Left cardiac atrium (tissue), 4 donors: ENCODE measurements at regions not wholly inside any gene's neighbourhood (a gene's known extent, or its start where the extent isn't known, plus 50 kb on each side); places are given as distances from the start of the nearest gene placed in this dataset.

ENCODE experiments used
- ATAC-seq, 2 donors: fragments of 200-7000 bp; cut with Tn5 transposase; one replicate each; pipeline ENCODE4 v1.9.1; 2020; ENCODE audit warnings: mild to moderate bottlenecking in 2 of 2, moderate library complexity in 2 of 2
- DNase-seq: peaks from one replicate; pipeline ENCODE4 v3.0.0-alpha.2; 2020
- intact Hi-C, 2 donors: fragments of 100-400 bp; cut with DNase I; formaldehyde crosslinking; loops; one replicate each; pipeline versions ENCODE4 v1.14.1 to v1.15.1; 2022 to 2023
- donor health status: DM: no; HTN: yes; CAD: no.
- donor health status: DM: no; HTN: yes; CAD: no; lungs with severe emphysema.
- donor health status: DM: yes; HTN: yes; CAD: no.
- donor health status: Dilated cardiomyopathy.

- peak; percentile 73 to 78 for ATAC-seq
- peak; percentile 87 for DNase-seq
- intact Hi-C loops: no loop called here
Measured at GRCh38 chr17:59513934-59514841, 51.2 kb upstream of the DHX40 start.
